Kidney glomerular epithelial cell (primary cell): ENCODE measurements at regions not wholly inside any gene's neighbourhood (a gene's known extent, or its start where the extent isn't known, plus 50 kb on each side); places are given as distances from the start of the nearest gene placed in this dataset.
"Not testable (repeated sequence)": the region's sequence is repeated elsewhere in the genome, so short reads cannot be mapped to it uniquely, and the experiment has no call there.

Source experiments
- DNase-seq: peaks from one replicate; lab custom pipeline; 2025; lab: John Stamatoyannopoulos, UW

- DNase-seq = not testable (repeated sequence)
These were observed 752.7 kb downstream of the GALC start for GRCh38 chr14:87240319-87240718.

GRCh38 chr14:87233806-87234384 lies 759.1 kb downstream of the GALC start:
- DNase-seq = no peak

GRCh38 chr14:87233266-87233665 lies 759.7 kb downstream of the GALC start:
- no peak for DNase-seq

GRCh38 chr14:87231336-87232026 lies 761.5 kb downstream of the GALC start:
- peak; percentile 78 for DNase-seq

- DNase-seq = no peak
These were observed 762.3 kb downstream of the GALC start for GRCh38 chr14:87230726-87231125.

- DNase-seq = no peak
These were observed 763.9 kb downstream of the GALC start for GRCh38 chr14:87229131-87229530.

- no peak for DNase-seq
These were observed 776.0 kb downstream of the GALC start for GRCh38 chr14:87217023-87217422.

- DNase-seq = no peak
These were observed 778.4 kb downstream of the GALC start for GRCh38 chr14:87214558-87214957.

- no peak for DNase-seq
These were observed 785.2 kb downstream of the GALC start for GRCh38 chr14:87207756-87208155.

GRCh38 chr14:87205811-87206210 lies 787.2 kb downstream of the GALC start:
- DNase-seq = no peak

GRCh38 chr14:87203346-87203745 lies 789.6 kb downstream of the GALC start:
- DNase-seq = no peak

- DNase-seq = no peak
These were observed 793.6 kb downstream of the GALC start for GRCh38 chr14:87199381-87199780.

- DNase-seq = no peak
These were observed 796.5 kb downstream of the GALC start for GRCh38 chr14:87196436-87196835.

- DNase-seq = no peak
These were observed 805.2 kb downstream of the GALC start for GRCh38 chr14:87187786-87188185.

- no peak for DNase-seq
These were observed 806.2 kb downstream of the GALC start for GRCh38 chr14:87186737-87187136.

GRCh38 chr14:87185961-87186560 lies 806.9 kb downstream of the GALC start:
- DNase-seq = no peak

GRCh38 chr14:87184180-87184579 lies 808.8 kb downstream of the GALC start:
- DNase-seq = no peak

GRCh38 chr14:87181288-87181687 lies 811.7 kb downstream of the GALC start:
- DNase-seq = no peak

- DNase-seq = peak; percentile 69
These were observed 813.0 kb downstream of the GALC start for GRCh38 chr14:87179936-87180335.

- no peak for DNase-seq
These were observed 814.7 kb downstream of the GALC start for GRCh38 chr14:87178277-87178676.

GRCh38 chr14:87175175-87175574 lies 817.8 kb downstream of the GALC start:
- DNase-seq = no peak

- DNase-seq = no peak
These were observed 821.8 kb downstream of the GALC start for GRCh38 chr14:87171141-87171540.

- no peak for DNase-seq
These were observed 822.8 kb downstream of the GALC start for GRCh38 chr14:87170179-87170578.

- no peak for DNase-seq
These were observed 823.6 kb downstream of the GALC start for GRCh38 chr14:87169362-87169761.
